Upper lobe of left lung (tissue), 4 donors: ENCODE measurements at regions not wholly inside any gene's neighbourhood (a gene's known extent, or its start where the extent isn't known, plus 50 kb on each side); places are given as distances from the start of the nearest gene placed in this dataset.

Source experiments
- EP300 ChIP-seq, 4 donors: sonication (generic); formaldehyde crosslinking; IDR thresholded peaks; one replicate each; pipeline ENCODE4 v1.5.1; 2017; ENCODE audit warnings: antibody characterized with exemption in 4 of 4, control low read depth in 2 of 4
- POLR2A ChIP-seq, 4 donors: fragments of 450-650 bp; IDR thresholded peaks; one replicate each; pipeline ENCODE4 v1.5.1; 2016 to 2017; ENCODE audit warnings: antibody characterized with exemption in 4 of 4, mild to moderate bottlenecking in 2 of 4
- POLR2AphosphoS5 ChIP-seq, 2 donors: sonication (generic); formaldehyde crosslinking; IDR thresholded peaks; one replicate each; pipeline ENCODE4 v1.5.1; 2017; ENCODE audit warnings: antibody characterized with exemption in 2 of 2
- TF ChIP-seq, protein P1 (sequence below), 6 experiments: fragments of 450-650 bp in 4 of 6; fragments of 200-600 bp in 2 of 6; sonication (generic) in 2 of 6; IDR thresholded peaks; one replicate each; pipeline ENCODE4 v1.5.1; 2016 to 2019; ENCODE audit warnings: antibody characterized with exemption in 6 of 6

DNA sequence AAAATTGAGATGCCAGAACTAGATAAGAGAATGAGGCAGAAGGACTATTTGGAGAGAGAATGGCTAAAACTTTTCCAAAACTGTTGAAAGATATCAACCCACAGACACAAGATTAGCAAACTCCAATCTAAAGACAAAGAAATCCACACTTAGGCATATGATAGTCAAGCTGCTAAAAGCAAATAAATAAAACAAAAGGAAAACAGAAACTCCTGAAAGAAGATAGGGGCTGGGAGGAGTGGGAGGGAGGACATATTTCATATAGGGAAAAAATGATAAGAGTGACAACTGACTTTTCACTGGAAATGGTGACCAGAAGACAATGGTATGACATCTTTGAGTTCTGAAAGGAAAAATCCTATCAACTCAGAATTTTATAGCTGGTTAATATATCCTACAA is 105.4 kb upstream of the ADO start:
- TF ChIP-seq, protein P1, sequence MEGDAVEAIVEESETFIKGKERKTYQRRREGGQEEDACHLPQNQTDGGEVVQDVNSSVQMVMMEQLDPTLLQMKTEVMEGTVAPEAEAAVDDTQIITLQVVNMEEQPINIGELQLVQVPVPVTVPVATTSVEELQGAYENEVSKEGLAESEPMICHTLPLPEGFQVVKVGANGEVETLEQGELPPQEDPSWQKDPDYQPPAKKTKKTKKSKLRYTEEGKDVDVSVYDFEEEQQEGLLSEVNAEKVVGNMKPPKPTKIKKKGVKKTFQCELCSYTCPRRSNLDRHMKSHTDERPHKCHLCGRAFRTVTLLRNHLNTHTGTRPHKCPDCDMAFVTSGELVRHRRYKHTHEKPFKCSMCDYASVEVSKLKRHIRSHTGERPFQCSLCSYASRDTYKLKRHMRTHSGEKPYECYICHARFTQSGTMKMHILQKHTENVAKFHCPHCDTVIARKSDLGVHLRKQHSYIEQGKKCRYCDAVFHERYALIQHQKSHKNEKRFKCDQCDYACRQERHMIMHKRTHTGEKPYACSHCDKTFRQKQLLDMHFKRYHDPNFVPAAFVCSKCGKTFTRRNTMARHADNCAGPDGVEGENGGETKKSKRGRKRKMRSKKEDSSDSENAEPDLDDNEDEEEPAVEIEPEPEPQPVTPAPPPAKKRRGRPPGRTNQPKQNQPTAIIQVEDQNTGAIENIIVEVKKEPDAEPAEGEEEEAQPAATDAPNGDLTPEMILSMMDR (IDR thresholded peaks at IDR 0.05) = no peak
- TF ChIP-seq POLR2AphosphoS5 (IDR thresholded peaks at IDR 0.05) (no peak), POLR2A (IDR thresholded peaks at IDR 0.05) (no peak), EP300 (IDR thresholded peaks at IDR 0.05) (no peak)
